Bronchial epithelial cell (primary cell): ENCODE measurements at regions not wholly inside any gene's neighbourhood (a gene's known extent, or its start where the extent isn't known, plus 50 kb on each side); places are given as distances from the start of the nearest gene placed in this dataset.

Source experiments
- DNase-seq: peaks from one replicate; pipeline ENCODE4 v3.0.0-alpha.2; 2010; ENCODE audit warnings: low read depth
- FAIRE-seq: peaks from 2 replicates; lab custom pipeline; 2011; peaks lifted over from hg19 to GRCh38; lab: Jason Lieb, UNC
- H3K27me3 ChIP-seq: 2 replicates; pipeline ENCODE4 v1.5.1; 2011; ENCODE audit warnings: low read length; ENCODE audit not compliant: control insufficient read depth, insufficient read depth
- H3K36me3 ChIP-seq: 2 replicates; pipeline ENCODE4 v1.5.1; 2011; ENCODE audit warnings: low read length; ENCODE audit not compliant: control insufficient read depth, insufficient read depth
- H3K4me3 ChIP-seq: 2 replicates; pipeline ENCODE4 v1.5.1; 2011; ENCODE audit warnings: mild to moderate bottlenecking, low read depth, low read length, control low read depth
- CTCF ChIP-seq: IDR thresholded peaks from 2 replicates; pipeline ENCODE4 v1.5.1; 2011; ENCODE audit warnings: mild to moderate bottlenecking, moderate library complexity, low read length, control low read depth, inconsistent platforms; ENCODE audit not compliant: insufficient read depth, severe bottlenecking

- no peak for FAIRE-seq
- H3K4me3 ChIP-seq: no peak overlapping the region
- no peaks in the 10 kb centered on the region for H3K36me3 ChIP-seq
- no peak for DNase-seq
- no peaks in the 10 kb centered on the region for H3K27me3 ChIP-seq
- no peak for TF ChIP-seq CTCF
These were observed 101.7 kb upstream of the CD82 start for GRCh38 chr11:44463751-44464150.

- H3K4me3 ChIP-seq: no peak overlapping the region
- DNase-seq: peak; percentile 32
- no peaks in the 10 kb centered on the region for H3K36me3 ChIP-seq
- FAIRE-seq: no peak
- H3K27me3 ChIP-seq: no peaks in the 10 kb centered on the region
- peak; percentile 6 for TF ChIP-seq CTCF
These were observed 100.7 kb upstream of the CD82 start for GRCh38 chr11:44464741-44465140.

GRCh38 chr11:44466531-44467205, 98.8 kb upstream of the CD82 start:
- no peak for DNase-seq
- H3K27me3 ChIP-seq: no peaks in the 10 kb centered on the region
- H3K4me3 ChIP-seq: no peak overlapping the region
- no peak for FAIRE-seq
- no peaks in the 10 kb centered on the region for H3K36me3 ChIP-seq
- no peak for TF ChIP-seq CTCF

GRCh38 chr11:44467413-44467812, 98.0 kb upstream of the CD82 start:
- DNase-seq (no peak), FAIRE-seq (no peak)
- TF ChIP-seq CTCF: no peak
- H3K27me3 ChIP-seq: no peaks in the 10 kb centered on the region
- H3K36me3 ChIP-seq: no peaks in the 10 kb centered on the region
- no peak overlapping the region for H3K4me3 ChIP-seq

GRCh38 chr11:44467931-44468330, 97.5 kb upstream of the CD82 start:
- FAIRE-seq: no peak
- no peak for DNase-seq
- no peak for TF ChIP-seq CTCF
- no peaks in the 10 kb centered on the region for H3K27me3 ChIP-seq
- H3K36me3 ChIP-seq: no peaks in the 10 kb centered on the region
- H3K4me3 ChIP-seq: no peak overlapping the region
